T-helper 22 cell (primary cell): ENCODE measurements at regions not wholly inside any gene's neighbourhood (a gene's known extent, or its start where the extent isn't known, plus 50 kb on each side); places are given as distances from the start of the nearest gene placed in this dataset.
"Not testable (repeated sequence)": the region's sequence is repeated elsewhere in the genome, so short reads cannot be mapped to it uniquely, and the experiment has no call there.

Experiments
- DNase-seq: peaks from one replicate; pipeline ENCODE4 v3.0.0-alpha.2; 2020; ENCODE audit warnings: low read depth

DNA sequence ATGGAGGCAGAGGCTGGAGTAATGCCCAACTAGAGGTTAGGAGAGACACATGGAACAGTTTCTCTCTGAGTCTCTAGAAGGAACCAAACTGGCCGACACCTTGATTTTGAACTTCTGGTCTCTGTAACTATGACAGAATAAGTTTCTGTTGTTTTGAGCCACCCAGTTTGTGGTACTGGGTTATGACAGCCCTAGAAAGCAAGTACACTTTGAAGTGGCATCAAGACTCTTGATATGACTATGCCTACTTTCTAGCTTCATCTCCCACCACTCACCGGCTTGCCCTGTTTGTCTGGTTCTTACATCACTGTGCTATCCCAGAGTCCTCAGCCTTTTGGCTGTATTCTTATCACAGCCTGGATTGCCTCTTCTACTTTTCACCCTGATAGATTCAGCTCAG, 230.3 kb upstream of the USP24 start:
- DNase-seq: no peak

DNA sequence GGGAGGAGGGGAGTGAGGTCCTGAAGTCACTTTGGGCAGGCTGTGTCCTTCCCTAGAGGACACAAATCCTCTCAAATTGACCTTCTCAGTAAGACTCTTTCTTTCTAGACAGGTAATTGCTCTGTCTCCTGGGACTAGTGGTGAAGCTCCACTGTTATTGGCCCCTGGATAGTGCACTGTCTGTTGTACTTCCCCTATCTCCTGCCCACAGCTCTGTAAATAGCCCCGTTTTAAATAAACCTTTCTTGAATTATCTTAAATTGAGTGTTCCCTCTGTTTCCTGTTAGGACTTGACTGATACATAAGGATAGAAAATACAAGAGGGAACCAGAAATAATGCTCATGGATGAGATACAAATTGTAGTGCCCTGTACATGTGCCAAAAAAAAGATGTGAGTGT, 229.5 kb upstream of the USP24 start:
- DNase-seq: no peak

DNA sequence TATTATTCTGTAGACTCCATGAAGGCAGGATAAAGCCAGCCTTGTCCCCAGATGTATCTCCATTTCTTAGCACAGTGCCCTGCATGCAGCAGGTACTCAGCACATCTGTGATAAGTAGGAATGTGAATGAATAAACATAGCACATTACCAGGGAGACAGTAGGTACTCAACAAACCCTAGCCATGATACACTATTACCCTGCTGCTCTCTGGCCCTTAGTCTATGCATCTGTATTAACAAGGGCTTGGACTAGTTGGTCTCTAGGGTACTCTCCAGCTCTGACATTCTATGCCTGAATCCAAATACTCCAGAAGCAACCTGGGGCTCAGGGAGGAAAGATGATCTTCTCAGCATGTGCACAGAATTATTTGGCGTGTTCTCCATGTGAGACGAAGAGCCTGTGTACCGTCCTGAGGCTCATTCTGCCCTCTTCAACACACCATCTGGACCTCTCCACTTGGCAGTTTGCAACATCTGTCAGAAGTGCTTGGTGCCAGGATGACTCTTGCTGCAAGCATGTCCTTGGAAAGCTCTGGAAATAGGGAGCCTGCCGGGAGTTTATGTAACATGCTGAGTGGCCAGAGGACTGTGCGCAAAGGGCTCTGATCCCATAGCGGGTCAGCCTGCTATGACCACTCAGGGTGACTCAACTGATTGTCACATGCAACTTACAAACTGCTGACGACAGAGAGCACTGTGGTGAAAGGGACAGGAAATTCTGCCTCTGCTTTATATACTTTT, 228.2 kb upstream of the USP24 start:
- DNase-seq: no peak

DNA sequence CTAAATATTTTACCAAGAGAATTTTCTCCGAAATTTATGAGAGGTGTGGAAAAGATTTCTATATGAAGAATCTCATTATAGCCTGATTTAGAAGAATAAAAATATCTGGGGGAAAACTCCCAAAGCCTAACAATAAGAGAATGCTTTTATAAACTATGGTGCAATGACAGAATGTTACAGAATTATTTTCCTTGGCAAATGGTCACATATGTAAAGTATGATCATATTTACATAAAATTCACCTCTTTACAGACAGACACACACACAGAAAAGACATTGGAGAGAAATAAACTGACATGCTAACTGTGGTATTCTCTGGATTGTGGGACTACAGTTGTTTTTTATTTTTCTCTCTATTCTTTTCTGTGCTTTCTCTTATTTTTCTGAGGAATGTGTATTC, 226.3 kb upstream of the USP24 start:
- DNase-seq: no peak

DNA sequence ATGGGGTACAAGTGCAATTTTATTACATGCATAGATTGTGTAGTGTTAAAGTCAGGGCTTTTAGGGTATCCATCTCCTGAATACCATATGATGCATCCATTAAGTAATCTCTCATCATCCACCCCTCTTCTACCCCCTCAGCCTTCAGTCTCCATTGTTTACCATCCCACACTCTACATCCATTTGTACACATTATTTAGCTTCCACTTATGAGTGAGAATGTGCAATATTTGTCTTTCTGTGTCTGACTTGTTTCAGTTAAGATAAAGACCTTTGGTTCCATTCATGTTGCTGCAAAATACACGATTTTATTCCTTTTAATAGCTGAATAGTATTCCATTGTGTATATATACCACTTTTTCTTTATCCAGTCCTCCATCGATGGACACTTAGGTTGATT, 222.5 kb upstream of the USP24 start:
- no peak for DNase-seq

DNA sequence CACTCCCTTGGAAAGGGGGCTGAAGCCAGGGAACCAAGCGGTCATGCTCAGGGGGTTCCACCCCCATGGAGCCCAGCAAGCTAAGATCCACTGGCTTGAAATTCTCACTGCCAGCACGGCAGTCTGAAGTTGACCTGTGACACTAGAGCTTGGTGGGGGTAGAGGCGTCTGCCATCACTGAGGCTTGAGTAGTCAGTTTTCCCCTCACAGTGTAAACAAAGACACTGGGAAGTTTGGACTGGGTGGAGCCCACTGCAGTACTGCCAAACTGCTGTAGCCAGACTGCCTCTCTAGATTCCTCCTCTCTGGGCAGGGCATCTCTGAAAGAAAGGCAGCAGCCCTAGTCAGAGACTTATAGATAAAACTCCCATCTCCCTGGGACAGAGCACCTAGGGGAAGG, 215.6 kb upstream of the USP24 start:
- DNase-seq: not testable (repeated sequence)

DNA sequence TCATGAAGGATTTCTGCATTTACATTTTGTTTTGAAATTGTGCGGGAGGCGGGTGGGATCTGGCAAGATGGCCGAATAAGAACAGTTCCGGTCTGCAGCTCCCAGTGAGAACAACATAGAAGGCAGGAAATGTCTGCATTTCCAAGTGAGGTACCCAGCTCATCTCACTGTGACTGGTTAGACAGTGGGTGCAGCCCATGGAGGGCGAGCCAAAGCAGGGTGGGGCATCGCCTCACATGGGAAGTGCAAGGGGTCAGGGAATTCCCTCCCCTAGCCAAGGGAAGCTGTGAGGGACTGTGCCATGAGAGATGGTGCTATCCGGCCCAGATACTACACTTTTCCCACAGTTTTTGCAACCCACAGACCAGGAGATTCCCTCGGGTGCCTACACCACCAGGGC, 215.0 kb upstream of the USP24 start:
- not testable (repeated sequence) for DNase-seq

DNA sequence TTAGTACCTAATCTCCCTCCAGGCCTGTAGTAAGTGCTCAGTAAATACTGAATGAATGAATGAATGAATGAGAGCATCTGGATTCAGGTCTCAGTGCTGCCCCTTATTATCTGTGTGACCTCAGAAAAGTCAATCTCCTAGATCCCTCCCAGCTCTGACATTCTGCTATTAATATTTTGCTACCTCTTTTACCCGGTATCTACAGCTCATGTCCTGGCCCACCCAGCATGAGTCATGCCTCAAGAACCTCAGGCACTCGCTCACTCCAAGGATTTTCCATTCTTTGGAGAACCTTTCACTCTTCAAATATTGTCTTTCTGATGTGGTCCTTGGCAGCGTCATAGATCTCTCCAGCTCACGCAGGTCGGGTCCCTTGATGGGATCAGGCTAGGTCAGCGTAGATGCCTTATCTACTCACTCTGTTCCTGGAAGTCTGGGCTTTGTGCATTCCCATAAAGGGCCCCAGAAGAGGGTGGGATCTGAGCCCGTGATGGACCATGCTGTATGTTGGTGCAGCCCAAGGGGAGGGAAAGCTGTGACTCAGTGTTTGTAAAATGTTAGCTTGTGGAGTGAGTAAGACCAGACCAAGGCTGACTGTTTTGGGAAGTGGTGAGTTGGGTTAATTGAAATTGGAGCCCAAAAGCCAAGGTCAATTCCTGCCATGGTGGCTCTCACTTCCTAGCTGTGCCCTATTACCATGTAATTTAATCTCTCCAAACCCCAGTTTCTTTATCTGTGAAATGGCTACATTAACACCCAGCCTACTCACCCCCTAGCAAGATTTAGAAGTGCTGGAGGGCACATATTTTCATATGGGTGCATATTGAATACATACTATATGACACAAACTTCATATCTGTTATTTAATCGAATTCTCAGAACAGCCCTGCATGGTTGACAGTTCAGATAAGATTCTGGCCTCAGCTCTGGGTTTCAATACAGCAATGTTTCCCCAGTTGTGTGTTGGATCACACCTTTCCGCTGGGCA, 214.1 kb upstream of the USP24 start:
- no peak for DNase-seq

DNA sequence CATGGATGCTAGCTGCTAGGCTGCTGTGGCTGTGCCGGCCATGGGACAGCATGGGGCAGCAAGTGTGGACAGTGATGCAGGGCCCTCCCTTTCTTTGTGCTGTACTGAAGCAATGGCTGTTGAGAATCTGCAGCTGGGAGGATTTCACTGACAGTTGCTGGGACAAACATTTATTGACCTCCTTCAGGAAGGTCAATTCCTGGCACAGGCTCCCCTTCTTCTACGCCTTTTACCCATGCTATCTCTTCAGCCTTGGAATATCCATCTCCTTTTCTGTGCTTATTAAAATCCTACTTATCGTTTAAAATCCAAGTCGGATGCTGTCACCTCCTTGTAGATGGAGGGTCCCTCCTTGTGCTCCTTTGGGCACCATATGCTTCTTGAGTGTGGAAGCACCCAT, 213.1 kb upstream of the USP24 start:
- DNase-seq: no peak

DNA sequence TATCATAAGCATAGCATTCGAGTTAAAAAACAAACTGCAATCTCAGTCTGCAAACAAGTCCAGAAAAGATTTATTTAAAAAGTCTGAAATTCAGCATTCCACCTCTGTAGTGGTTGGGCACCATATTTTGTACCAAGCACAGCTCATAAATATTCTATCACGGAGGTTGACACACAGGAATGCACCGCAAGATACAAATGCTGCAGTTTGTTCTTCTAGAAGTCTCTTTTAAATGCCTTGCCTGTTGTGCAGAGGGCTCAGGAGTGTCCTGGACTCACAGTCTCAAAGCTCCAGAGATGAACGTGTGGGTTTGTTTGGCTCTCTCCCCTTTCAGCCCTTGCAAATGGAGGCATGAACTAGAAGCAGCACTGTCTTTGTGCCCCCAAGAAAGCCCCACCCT, 212.4 kb upstream of the USP24 start:
- DNase-seq: no peak

DNA sequence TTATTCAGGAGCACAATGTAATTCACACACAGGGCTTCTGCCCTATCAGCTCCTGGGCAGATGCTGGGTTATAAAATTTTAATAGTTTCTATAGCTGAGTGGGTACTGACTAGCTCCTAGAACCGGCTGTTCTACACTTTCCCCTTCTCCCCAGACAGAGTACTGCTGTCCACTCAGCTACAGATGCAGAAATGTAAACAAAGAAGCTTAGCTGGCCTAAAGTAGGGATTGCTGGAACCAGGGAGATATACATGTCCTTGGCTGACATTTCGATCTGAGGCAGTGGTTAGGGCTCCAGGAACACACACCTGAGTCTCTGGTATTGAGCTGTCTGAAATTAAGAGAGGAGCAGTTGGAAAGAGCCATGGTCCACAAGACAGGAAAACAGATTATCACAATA, 211.5 kb upstream of the USP24 start:
- no peak for DNase-seq

DNA sequence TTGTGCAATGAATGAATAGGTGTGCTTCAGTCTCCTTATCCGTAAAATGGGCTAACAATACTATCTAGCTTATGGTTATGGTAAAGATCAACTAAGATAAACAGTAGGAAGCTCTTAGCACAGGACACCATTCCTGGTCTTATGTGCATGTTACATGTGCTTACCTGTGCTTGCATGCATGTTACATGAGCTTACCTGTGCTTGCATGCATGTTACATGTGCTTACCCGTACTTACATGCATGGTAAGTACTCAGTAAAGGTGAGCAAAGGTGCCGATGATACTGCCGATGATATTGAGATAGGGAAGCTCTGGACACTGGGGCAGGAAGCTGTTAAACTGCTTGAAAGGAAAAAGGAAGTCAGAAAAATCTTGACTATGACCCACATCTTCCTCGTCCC, 211.0 kb upstream of the USP24 start:
- DNase-seq: no peak

DNA sequence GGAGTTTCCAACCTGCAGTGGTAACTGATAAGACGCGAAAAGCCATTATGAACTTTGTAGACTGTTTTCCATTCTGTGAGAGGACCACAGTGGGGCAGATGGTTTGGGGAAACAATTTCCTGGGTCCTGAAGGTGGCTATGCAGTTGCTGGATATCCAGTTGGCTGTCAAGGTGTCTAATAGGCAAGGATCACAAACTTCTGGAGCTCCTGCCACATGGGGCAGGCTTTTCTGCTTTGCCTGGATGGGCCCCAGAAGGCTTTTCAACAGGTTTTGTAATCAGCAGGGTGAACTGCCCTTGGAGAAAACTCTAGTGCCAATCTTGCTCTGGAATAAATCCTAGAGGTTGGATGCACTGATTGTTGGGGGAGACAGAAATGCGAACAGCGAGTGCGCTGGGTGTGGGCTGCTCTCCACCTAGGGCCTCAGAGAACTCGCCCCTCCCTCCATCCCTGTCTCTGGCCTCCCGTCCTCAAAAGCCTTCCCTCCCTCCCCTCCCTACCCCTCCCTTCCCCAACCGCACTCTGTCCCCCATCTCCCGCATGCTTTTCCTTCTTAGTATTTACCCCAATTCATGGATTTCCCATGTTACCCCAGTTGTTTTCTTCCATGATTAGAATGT, 210.3 kb upstream of the USP24 start:
- no peak for DNase-seq

DNA sequence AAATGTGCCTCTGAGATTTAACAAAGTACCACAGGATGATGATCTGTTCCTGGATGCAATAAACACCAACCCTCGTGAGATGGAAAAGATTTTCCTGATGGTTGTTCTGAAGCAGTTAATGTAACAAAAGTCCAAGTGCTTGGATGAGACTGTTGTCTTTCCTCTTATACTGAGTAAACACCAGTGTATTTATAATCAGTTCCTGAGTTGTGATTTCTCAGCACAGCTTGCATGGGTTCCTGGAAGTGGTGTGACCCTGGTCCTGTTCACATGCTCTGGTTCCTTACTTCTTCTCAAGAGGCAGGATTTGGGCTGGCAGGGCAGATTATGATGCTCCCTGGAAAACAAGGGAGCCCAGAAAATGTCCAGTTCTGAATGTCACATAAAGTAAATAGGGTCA, 208.2 kb upstream of the USP24 start:
- DNase-seq: no peak

DNA sequence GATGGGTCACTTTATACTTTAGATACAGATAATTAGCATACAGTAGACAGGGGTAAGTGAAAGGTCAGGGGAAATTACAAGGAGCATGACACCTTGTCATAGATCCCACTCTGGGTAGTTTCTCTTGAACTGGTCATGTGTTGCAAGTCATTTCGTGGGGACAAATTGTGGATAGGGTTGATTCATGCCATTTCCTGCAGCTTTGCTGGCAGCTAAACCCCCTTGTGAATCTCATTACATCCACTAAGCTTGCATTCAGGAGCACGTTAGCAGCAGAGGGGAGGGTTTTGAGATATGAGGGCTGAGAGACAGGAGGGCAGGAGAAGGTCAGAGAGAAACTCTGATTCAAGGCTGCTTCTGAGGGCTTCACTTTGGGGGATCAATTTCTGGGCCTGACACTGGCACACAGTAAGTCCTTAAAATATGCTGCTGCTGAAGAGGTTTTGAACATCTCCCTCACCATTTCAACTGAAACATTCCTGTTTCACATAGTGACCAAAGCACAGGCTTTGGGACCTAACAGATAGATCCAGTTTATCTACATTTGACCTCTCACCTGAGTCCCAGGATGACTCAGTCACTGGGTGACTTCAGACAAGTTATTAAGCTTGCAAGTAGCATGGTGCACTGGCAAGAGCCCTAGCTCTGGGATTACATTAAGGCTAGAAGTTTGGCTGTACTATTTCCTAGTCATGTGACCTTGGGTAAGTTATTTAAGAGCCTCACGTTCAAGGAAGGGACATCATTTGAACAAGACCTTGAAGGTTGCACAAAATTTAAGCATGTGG, 206.0 kb upstream of the USP24 start:
- DNase-seq: no peak

DNA sequence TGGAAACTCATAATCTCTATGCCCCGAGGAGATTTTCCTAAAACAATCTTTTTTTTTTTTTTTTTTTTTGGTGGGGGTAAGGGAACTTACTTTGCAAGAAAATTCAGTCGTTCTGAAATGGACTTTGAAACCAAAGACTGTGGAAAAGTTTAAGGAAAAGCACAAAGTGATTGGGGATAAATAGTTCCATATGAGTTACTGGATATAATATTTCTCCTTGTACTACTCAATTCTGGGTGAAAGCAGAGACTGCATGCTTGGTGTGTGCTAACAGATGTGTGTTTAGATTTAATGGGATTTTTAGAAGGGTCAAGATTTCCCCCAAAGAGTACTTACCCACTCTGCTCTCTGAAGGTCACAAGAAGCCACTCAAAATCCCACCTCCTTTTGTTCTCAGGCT, 204.9 kb upstream of the USP24 start:
- DNase-seq: no peak

DNA sequence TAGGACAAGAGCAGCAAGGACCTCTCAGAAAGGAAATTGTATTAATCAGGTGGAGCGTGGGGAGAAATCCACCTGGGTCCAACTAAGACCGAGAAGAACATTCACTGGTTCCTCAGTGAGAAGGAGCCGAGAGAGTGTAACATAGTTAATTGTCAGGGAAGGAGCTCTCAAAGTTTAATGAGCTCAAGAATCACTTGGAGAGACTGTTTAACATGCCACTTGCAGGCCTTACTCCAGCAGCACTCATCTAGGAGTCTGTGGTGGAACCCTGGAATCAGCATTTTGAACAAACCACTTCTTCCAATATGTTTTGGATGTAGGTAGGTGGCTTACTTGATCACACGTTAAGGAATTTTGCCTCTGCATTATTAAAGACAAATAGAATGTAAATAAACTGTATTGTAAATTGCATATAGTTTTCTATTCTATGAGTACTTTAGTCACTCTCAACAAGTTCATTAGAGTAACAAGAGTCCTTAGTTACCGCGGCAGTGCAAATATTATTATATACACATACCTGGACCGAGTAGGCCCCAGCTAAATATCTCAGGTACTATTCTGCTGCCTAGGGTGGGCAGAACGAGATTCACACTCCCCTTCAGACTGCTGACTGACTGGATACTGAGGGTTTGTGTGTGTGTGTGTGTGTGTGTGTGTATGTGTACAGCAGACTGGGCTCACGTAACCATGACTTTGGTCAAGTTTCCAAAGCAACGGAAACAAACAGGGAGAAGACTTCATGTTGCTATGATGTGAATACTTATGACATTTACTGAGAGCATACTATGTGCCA, 203.2 kb upstream of the USP24 start:
- DNase-seq: no peak

DNA sequence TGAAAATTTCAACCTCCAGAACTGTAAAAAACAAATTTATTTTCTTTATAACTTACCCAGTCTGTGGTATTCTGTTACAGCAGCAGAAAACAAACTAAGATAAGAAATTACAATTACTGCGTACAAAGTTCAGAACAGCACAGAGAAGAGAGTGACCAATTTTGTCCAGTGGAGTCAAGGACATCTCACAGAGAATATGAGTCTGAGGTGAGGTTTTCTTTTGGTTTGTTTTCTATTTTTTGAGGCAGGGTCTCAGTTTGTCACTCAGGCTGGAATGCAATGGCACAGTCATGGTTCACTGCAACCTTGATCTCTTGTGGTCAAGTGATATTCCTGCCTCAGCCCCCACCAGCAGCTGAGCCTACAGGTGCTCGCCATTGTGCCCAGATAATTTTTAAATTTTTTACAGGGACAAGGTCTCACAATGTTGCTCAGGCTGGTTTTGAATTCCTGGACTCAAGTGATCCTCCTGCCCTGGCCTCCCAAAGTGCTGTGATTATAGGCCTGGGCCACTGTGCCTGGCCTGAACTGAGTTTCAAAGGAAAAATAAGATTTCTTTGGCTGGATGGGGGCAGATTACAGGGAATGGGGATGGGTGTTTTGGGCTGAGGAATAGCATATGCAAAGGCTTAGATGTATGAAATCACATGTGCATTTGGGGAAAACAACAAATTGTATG, 201.1 kb upstream of the USP24 start:
- DNase-seq: no peak

DNA sequence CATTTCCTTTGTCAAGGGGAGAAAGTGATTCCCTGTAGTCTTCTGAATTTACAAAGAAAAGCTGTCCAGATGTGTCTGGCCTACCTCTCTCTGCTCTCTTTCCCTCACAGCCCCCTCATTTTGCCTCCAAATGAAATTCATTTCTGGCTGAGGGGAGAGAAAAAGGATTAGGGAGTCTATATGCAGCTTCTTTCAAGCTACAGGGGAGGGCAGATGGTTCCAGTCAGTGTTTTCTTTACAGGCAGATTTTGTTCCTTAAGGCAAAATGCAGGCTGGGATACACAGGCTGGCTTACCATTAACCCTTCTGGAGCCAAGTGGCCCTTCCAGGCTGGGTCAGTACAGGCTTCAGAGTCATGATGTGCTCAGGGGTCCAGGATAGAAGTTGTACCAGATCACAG, 198.1 kb upstream of the USP24 start:
- DNase-seq: no peak

DNA sequence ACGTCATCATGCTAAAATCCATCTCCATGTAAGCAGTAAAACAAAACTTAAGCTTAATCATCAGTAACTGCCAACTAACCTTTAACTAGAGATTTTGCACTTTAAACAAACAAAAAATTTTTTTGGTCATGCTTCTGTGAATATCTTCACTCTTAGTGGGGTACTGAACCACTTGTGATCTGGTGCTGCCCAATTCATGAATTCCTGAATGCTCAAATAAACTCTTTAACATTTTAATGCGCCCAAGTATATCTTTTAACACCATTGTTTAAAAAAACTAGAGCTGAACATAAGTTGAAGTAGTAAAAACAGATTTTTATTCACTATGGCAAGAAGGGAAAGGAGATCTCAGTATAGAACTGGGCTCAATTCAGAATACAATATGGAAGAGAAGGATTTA, 196.9 kb upstream of the USP24 start:
- no peak for DNase-seq
